Liver (tissue), 8 donors: ENCODE measurements at regions not wholly inside any gene's neighbourhood (a gene's known extent, or its start where the extent isn't known, plus 50 kb on each side); places are given as distances from the start of the nearest gene placed in this dataset.

Experiments
- DNase-seq: peaks from one replicate; pipeline ENCODE4 v3.0.0-alpha.2; 2017; ENCODE audit warnings: low spot score
- H3K27ac ChIP-seq, 2 donors: one replicate each; pipeline ENCODE4 v1.7.0; 2013; ENCODE audit warnings: inconsistent platforms in 2 of 2, low read length in 2 of 2, control low read depth in 1 of 2, low read depth in 1 of 2, mild to moderate bottlenecking in 1 of 2
- H3K27me3 ChIP-seq, 4 donors: one replicate each; pipeline versions ENCODE4 v1.6.1 to v1.7.0; 2013; ENCODE audit warnings: low read length in 3 of 4, inconsistent platforms in 1 of 4, mild to moderate bottlenecking in 1 of 4, moderate library complexity in 1 of 4; ENCODE audit not compliant: control insufficient read depth in 4 of 4, insufficient read depth in 4 of 4
- H3K36me3 ChIP-seq, 4 donors: one replicate each; pipeline versions ENCODE4 v1.6.1 to v1.7.0; 2013; ENCODE audit warnings: low read length in 3 of 4, mild to moderate bottlenecking in 3 of 4, low read depth in 1 of 4, moderate library complexity in 1 of 4; ENCODE audit not compliant: control insufficient read depth in 4 of 4, insufficient read depth in 3 of 4
- H3K4me1 ChIP-seq, 4 donors: one replicate each; pipeline versions ENCODE4 v1.6.1 to v1.7.0; 2013; ENCODE audit warnings: low read length in 3 of 4, mild to moderate bottlenecking in 3 of 4, moderate library complexity in 1 of 4; ENCODE audit not compliant: control insufficient read depth in 4 of 4, insufficient read depth in 4 of 4
- H3K4me3 ChIP-seq, 3 donors: one replicate each; pipeline versions ENCODE4 v1.6.1 to v1.7.0; 2013; ENCODE audit warnings: low read length in 3 of 3, control low read depth in 1 of 3, low read depth in 1 of 3, mild to moderate bottlenecking in 1 of 3
- H3K9ac ChIP-seq, 2 donors: one replicate each; pipeline ENCODE4 v1.7.0; 2013; ENCODE audit warnings: low read length in 2 of 2, mild to moderate bottlenecking in 2 of 2, moderate library complexity in 2 of 2, control low read depth in 1 of 2, low read depth in 1 of 2
- H3K9me3 ChIP-seq, 4 donors: one replicate each; pipeline versions ENCODE4 v1.6.1 to v1.7.0; 2013; ENCODE audit warnings: low read length in 3 of 4; ENCODE audit not compliant: control insufficient read depth in 4 of 4
- CTCF ChIP-seq: fragments of 150-350 bp; IDR thresholded peaks from 2 replicates; pipeline ENCODE4 v1.5.1; 2017; ENCODE audit warnings: improper control_type of control experiment, low read depth, low read length; ENCODE audit not compliant: missing input control
- EGR1 ChIP-seq, 2 donors: IDR thresholded peaks; 2 replicates each; pipeline ENCODE4 v1.6.1; 2016 to 2018; ENCODE audit warnings: antibody characterized with exemption in 2 of 2, low read depth in 2 of 2
- FOXA1 ChIP-seq: IDR thresholded peaks from 2 replicates; pipeline ENCODE4 v1.6.1; 2016; ENCODE audit warnings: antibody characterized with exemption
- FOXA2 ChIP-seq: IDR thresholded peaks from 2 replicates; pipeline ENCODE4 v1.6.1; 2016; ENCODE audit warnings: antibody characterized with exemption
- GABPA ChIP-seq, 2 donors: IDR thresholded peaks in 1 of 2; conservative IDR thresholded peaks in 1 of 2; 2 replicates each; pipeline ENCODE4 v1.6.1; 2016; ENCODE audit warnings: antibody characterized with exemption in 2 of 2, mild to moderate bottlenecking in 1 of 2, moderate library complexity in 1 of 2
- HNF4G ChIP-seq: IDR thresholded peaks from 2 replicates; pipeline ENCODE4 v1.6.1; 2016; ENCODE audit warnings: antibody characterized with exemption
- JUND ChIP-seq, 2 donors: IDR thresholded peaks; 2 replicates each; pipeline ENCODE4 v1.6.1; 2016; ENCODE audit warnings: antibody characterized with exemption in 2 of 2
- MAX ChIP-seq: IDR thresholded peaks from 2 replicates; pipeline ENCODE4 v1.6.1; 2016; ENCODE audit warnings: antibody characterized with exemption
- NR2F2 ChIP-seq: IDR thresholded peaks from 2 replicates; pipeline ENCODE4 v1.6.1; 2016; ENCODE audit warnings: antibody characterized with exemption
- RAD21 ChIP-seq, 2 donors: IDR thresholded peaks; 2 replicates each; pipeline ENCODE4 v1.6.1; 2016; ENCODE audit warnings: antibody characterized with exemption in 2 of 2, mild to moderate bottlenecking in 2 of 2
- REST ChIP-seq: IDR thresholded peaks from 2 replicates; pipeline ENCODE4 v1.6.1; 2016; ENCODE audit warnings: antibody characterized with exemption, mild to moderate bottlenecking
- RXRA ChIP-seq, 2 donors: IDR thresholded peaks; 2 replicates each; pipeline ENCODE4 v1.6.1; 2017 to 2018; ENCODE audit warnings: antibody characterized with exemption in 2 of 2, mild to moderate bottlenecking in 1 of 2
- SP1 ChIP-seq: IDR thresholded peaks from 2 replicates; pipeline ENCODE4 v1.6.1; 2018; ENCODE audit warnings: antibody characterized with exemption, mild to moderate bottlenecking
- TAF1 ChIP-seq: conservative IDR thresholded peaks from 2 replicates; pipeline ENCODE4 v1.6.1; 2016; ENCODE audit warnings: antibody characterized with exemption, mild to moderate bottlenecking
- YY1 ChIP-seq: IDR thresholded peaks from 2 replicates; pipeline ENCODE4 v1.6.1; 2016; ENCODE audit warnings: antibody characterized with exemption, mild to moderate bottlenecking
- ZBTB33 ChIP-seq: IDR thresholded peaks from 2 replicates; pipeline ENCODE4 v1.6.1; 2016; ENCODE audit warnings: antibody characterized with exemption
- WGBS: extraction: QIAGEN DNeasy Blood & Tissue Kit; methylation state at CpG from one replicate; pipeline ENCODE4 v1.1.7; 2013; 5-methylcytosine and 5-hydroxymethylcytosine counted together
- donor health status: healthy.
- donor health status: healthy.
- donor health status: healthy.
- donor health status: healthy.
- donor health status: healthy.

- no peak for DNase-seq
- no peaks in the 10 kb centered on the region for H3K9me3 ChIP-seq
- no peaks in the 10 kb centered on the region for H3K27me3 ChIP-seq
- H3K27ac ChIP-seq: no peak overlapping the region
- 88% methylated on average over 7 of the region's 7 CpGs for WGBS
- peaks cover 1 to 20% (median 9%) of the 10 kb centered on the region in 4 donors for H3K4me1 ChIP-seq
- TF ChIP-seq ZBTB33: no peak
- no peak for TF ChIP-seq NR2F2
- no peak for TF ChIP-seq JUND (IDR thresholded peaks at IDR 0.05)
- TF ChIP-seq RXRA (IDR thresholded peaks at IDR 0.05): no peak
- no peak for TF ChIP-seq TAF1
- TF ChIP-seq RAD21 (IDR thresholded peaks at IDR 0.05): no peak
- TF ChIP-seq REST: no peak
- no peak for TF ChIP-seq FOXA1
- no peak for TF ChIP-seq FOXA2
- TF ChIP-seq EGR1 (IDR thresholded peaks at IDR 0.05; ENCODE audit: low read depth in 2 of 2): no peak
- no peak for TF ChIP-seq HNF4G
- no peak for TF ChIP-seq GABPA (IDR thresholded peaks at IDR 0.05 in 1 of 2, conservative IDR thresholded peaks at IDR 0.05 in 1 of 2)
- no peak for TF ChIP-seq MAX
- TF ChIP-seq SP1: no peak
- TF ChIP-seq YY1: no peak
- TF ChIP-seq CTCF: no peak
- H3K36me3 ChIP-seq: no peaks in the 10 kb centered on the region
- H3K4me3 ChIP-seq: no peak overlapping the region
- no peak overlapping the region for H3K9ac ChIP-seq
Measured at GRCh38 chr4:184328022-184328736, 110.5 kb upstream of the ENPP6 start.
